Mesendoderm (in vitro differentiated cells): ENCODE measurements at regions not wholly inside any gene's neighbourhood (a gene's known extent, or its start where the extent isn't known, plus 50 kb on each side); places are given as distances from the start of the nearest gene placed in this dataset.

ENCODE experiments used
- DNase-seq: peaks from one replicate; pipeline ENCODE4 v3.0.0; 2013
- H2AK5ac ChIP-seq: 2 replicates; pipeline ENCODE4 v1.6.1; 2013; ENCODE audit warnings: low read length, inconsistent platforms
- H2BK120ac ChIP-seq: 2 replicates; pipeline ENCODE4 v1.6.1; 2013; ENCODE audit warnings: low read depth, mild to moderate bottlenecking, low read length, moderate library complexity, mixed read lengths
- H2BK15ac ChIP-seq: replicated peaks from 2 replicates; pipeline ENCODE4 v1.6.1; 2013; ENCODE audit warnings: low read depth, mild to moderate bottlenecking, moderate library complexity
- H2BK5ac ChIP-seq: 2 replicates; pipeline ENCODE4 v1.6.1; 2013; ENCODE audit warnings: low read length, inconsistent platforms
- H3K18ac ChIP-seq: 2 replicates; pipeline ENCODE4 v1.6.1; 2013; ENCODE audit warnings: mild to moderate bottlenecking, low read length, mixed read lengths
- H3K23ac ChIP-seq: one replicate; pipeline ENCODE4 v1.6.1; 2013; ENCODE audit warnings: low read length
- H3K27ac ChIP-seq: 2 replicates; pipeline ENCODE4 v1.5.1; 2013; ENCODE audit warnings: low read depth, mild to moderate bottlenecking, inconsistent platforms, low read length, moderate library complexity
- H3K27me3 ChIP-seq: 2 replicates; pipeline ENCODE4 v1.6.1; 2013; ENCODE audit warnings: low read length, control low read depth, mild to moderate bottlenecking, inconsistent platforms; ENCODE audit not compliant: insufficient read depth, poor library complexity
- H3K36me3 ChIP-seq: 2 replicates; pipeline ENCODE4 v1.6.1; 2013; ENCODE audit warnings: low read length, inconsistent platforms; ENCODE audit not compliant: control insufficient read depth, insufficient read depth
- H3K4ac ChIP-seq: one replicate; pipeline ENCODE4 v1.6.1; 2013; ENCODE audit warnings: low read depth, mild to moderate bottlenecking, low read length, moderate library complexity
- H3K4me1 ChIP-seq: 2 replicates; pipeline ENCODE4 v1.6.1; 2013; ENCODE audit warnings: low read depth, low read length, inconsistent platforms; ENCODE audit not compliant: control insufficient read depth
- H3K4me2 ChIP-seq: 2 replicates; pipeline ENCODE4 v1.6.1; 2013; ENCODE audit warnings: low read length
- H3K4me3 ChIP-seq: 2 replicates; pipeline ENCODE4 v1.5.1; 2013; ENCODE audit warnings: mild to moderate bottlenecking, low read length
- H3K56ac ChIP-seq: one replicate; pipeline ENCODE4 v1.6.1; 2013; ENCODE audit warnings: low read length
- H3K79me1 ChIP-seq: 2 replicates; pipeline ENCODE4 v1.6.1; 2013; ENCODE audit warnings: low read length, inconsistent platforms
- H3K79me2 ChIP-seq: 2 replicates; pipeline ENCODE4 v1.6.1; 2013; ENCODE audit warnings: mild to moderate bottlenecking, low read length; ENCODE audit not compliant: control insufficient read depth, insufficient read depth
- H3K9ac ChIP-seq: 2 replicates; pipeline ENCODE4 v1.6.1; 2013; ENCODE audit warnings: low read length, inconsistent platforms
- H4K5ac ChIP-seq: one replicate; pipeline ENCODE4 v1.6.1; 2013; ENCODE audit warnings: low read length
- H4K8ac ChIP-seq: one replicate; pipeline ENCODE4 v1.6.1; 2013; ENCODE audit warnings: low read depth, mild to moderate bottlenecking, control low read depth, low read length, moderate library complexity
- WGBS: extraction: QIAGEN DNeasy Blood & Tissue Kit; methylation state at CpG from one replicate; pipeline ENCODE4 v1.1.7; 2013; ENCODE audit warnings: low lambda C conversion rate, missing lambda C conversion rate; ENCODE audit not compliant: insufficient coverage; ENCODE audit errors: extremely low coverage; 5-methylcytosine and 5-hydroxymethylcytosine counted together

DNA sequence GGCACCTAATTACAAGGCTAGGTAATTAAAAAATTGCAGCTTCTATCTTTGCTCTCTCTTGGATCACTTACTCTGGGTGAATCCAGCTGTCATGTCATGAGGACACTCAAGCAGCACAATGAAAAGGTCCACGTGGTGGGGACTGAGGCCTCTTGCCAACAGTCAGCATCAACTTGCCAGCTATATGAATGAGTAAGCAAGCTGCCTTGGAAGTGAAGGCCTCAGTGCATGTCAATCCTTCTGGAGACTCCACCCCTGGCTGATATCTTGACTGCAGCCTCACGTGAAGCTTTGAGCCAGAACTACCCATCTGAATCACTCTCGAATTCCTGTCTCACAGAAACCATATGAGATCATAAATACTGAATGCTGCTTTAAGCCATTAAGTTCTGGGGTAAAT lies 140.5 kb downstream of the SNX18 start:
- H3K79me1 ChIP-seq: no peaks in the 10 kb centered on the region
- no peak overlapping the region for H2BK15ac ChIP-seq
- peak; percentile 45 for DNase-seq
- H3K36me3 ChIP-seq: no peaks in the 10 kb centered on the region
- H3K56ac ChIP-seq: no peak overlapping the region
- H3K18ac ChIP-seq: no peak overlapping the region
- H2BK5ac ChIP-seq: no peak overlapping the region
- H4K5ac ChIP-seq: no peak overlapping the region
- no peak overlapping the region for H3K4me3 ChIP-seq
- H3K4ac ChIP-seq: no peak overlapping the region
- H2AK5ac ChIP-seq: no peak overlapping the region
- H3K27ac ChIP-seq: no peak overlapping the region
- no peaks in the 10 kb centered on the region for H3K27me3 ChIP-seq
- no peaks in the 10 kb centered on the region for H3K79me2 ChIP-seq
- H3K23ac ChIP-seq: no peak overlapping the region
- H2BK120ac ChIP-seq: no peak overlapping the region
- no peaks in the 10 kb centered on the region for H3K4me1 ChIP-seq
- H3K4me2 ChIP-seq: no peak overlapping the region
- H3K9ac ChIP-seq: no peak overlapping the region
- no peak overlapping the region for H4K8ac ChIP-seq
- WGBS: no CpG with 5 or more reads among the region's 3 CpGs

DNA sequence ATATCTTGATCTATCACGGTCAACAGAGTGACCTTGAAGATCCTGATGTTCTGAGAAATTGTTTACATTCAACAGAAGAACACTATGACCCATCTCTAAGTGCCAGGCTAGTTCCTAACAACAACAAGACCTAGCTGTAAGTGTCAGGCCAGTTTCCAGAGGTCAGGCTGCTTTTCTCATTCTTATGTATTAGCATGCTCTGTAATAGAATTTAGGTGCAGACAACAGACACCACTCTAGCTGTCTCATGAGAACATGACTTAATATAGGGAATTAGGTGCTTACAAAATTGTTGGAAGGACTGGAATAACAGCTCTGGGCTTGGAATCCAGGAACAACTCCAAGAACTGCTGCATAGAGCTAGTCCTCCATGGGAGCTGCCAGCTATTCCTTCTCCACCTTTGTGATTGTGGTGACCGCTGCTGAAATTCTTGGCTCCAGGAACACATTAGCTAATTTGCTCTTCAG lies 138.7 kb downstream of the SNX18 start:
- no CpG with 5 or more reads among the region's 2 CpGs for WGBS
- no peak overlapping the region for H2BK120ac ChIP-seq
- no peak overlapping the region for H4K5ac ChIP-seq
- no peak for DNase-seq
- no peak overlapping the region for H3K18ac ChIP-seq
- H3K56ac ChIP-seq: no peak overlapping the region
- no peak overlapping the region for H3K9ac ChIP-seq
- no peak overlapping the region for H3K4ac ChIP-seq
- H3K4me3 ChIP-seq: no peak overlapping the region
- no peak overlapping the region for H2BK15ac ChIP-seq
- no peak overlapping the region for H2AK5ac ChIP-seq
- H3K27me3 ChIP-seq: no peaks in the 10 kb centered on the region
- H3K4me1 ChIP-seq: no peaks in the 10 kb centered on the region
- no peaks in the 10 kb centered on the region for H3K36me3 ChIP-seq
- H3K23ac ChIP-seq: no peak overlapping the region
- H3K4me2 ChIP-seq: no peak overlapping the region
- H3K79me1 ChIP-seq: no peaks in the 10 kb centered on the region
- H4K8ac ChIP-seq: no peak overlapping the region
- no peak overlapping the region for H2BK5ac ChIP-seq
- no peaks in the 10 kb centered on the region for H3K79me2 ChIP-seq
- no peak overlapping the region for H3K27ac ChIP-seq

DNA sequence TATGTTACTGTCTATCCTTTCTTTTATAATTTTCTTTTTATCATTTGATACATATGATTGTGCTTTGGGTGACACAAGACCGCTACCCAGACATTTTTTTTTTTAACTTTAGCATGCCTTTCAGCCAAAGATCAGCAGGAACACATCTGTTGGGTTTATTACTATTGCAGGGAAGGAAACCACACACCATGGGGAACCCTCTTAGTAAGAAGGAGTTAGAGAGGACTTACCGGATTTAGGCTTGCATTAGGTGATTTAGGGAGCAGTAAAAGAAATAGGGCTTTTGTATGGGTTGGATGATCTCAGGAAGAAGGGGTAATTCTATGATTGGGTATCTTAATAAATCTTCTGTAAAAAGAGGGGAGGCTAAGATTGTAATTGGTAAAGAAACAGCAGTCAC lies 138.2 kb downstream of the SNX18 start:
- Histone ChIP-seq H2BK120ac (no peak overlapping the region), H3K4me1 (no peaks in the 10 kb centered on the region), H3K4ac (no peak overlapping the region), H3K79me1 (no peaks in the 10 kb centered on the region), H2AK5ac (no peak overlapping the region), H3K23ac (no peak overlapping the region), H3K4me3 (no peak overlapping the region), H3K18ac (no peak overlapping the region), H3K79me2 (no peaks in the 10 kb centered on the region), H3K56ac (no peak overlapping the region), H2BK15ac (no peak overlapping the region), H3K27me3 (no peaks in the 10 kb centered on the region), H3K27ac (no peak overlapping the region), H4K5ac (no peak overlapping the region), H3K4me2 (no peak overlapping the region), H3K9ac (no peak overlapping the region), H3K36me3 (no peaks in the 10 kb centered on the region), H4K8ac (no peak overlapping the region), H2BK5ac (no peak overlapping the region)
- no CpG with 5 or more reads among the region's 2 CpGs for WGBS
- no peak for DNase-seq

DNA sequence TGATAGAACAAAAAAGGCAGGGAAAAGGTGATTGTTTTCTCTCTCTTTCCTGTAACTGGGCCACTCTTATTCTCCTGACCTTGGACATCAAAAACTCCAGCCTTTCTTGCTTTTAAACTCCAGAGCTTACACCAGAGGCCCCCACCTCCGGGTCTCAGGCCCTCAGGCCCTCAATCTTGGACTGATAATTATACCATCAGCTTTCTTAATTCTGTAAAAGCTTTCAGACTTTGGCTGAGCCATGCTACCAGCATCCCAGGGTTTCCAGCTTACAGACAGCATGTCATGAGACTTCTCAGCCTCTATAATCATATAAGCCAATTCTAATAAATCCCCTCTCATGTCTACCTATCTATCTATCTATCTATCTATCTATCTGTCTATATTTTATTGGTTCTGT lies 137.7 kb downstream of the SNX18 start:
- Histone ChIP-seq H3K79me1 (no peaks in the 10 kb centered on the region), H4K5ac (no peak overlapping the region), H2BK15ac (no peak overlapping the region), H3K56ac (no peak overlapping the region), H2AK5ac (no peak overlapping the region), H3K79me2 (no peaks in the 10 kb centered on the region), H3K4me2 (no peak overlapping the region), H3K23ac (no peak overlapping the region), H4K8ac (no peak overlapping the region), H2BK120ac (no peak overlapping the region), H3K27me3 (no peaks in the 10 kb centered on the region), H3K4me1 (no peaks in the 10 kb centered on the region), H3K9ac (no peak overlapping the region), H3K18ac (no peak overlapping the region), H3K27ac (no peak overlapping the region), H3K36me3 (no peaks in the 10 kb centered on the region), H3K4ac (no peak overlapping the region), H2BK5ac (no peak overlapping the region), H3K4me3 (no peak overlapping the region)
- WGBS: no CpG with 5 or more reads among the region's 1 CpG
- no peak for DNase-seq

DNA sequence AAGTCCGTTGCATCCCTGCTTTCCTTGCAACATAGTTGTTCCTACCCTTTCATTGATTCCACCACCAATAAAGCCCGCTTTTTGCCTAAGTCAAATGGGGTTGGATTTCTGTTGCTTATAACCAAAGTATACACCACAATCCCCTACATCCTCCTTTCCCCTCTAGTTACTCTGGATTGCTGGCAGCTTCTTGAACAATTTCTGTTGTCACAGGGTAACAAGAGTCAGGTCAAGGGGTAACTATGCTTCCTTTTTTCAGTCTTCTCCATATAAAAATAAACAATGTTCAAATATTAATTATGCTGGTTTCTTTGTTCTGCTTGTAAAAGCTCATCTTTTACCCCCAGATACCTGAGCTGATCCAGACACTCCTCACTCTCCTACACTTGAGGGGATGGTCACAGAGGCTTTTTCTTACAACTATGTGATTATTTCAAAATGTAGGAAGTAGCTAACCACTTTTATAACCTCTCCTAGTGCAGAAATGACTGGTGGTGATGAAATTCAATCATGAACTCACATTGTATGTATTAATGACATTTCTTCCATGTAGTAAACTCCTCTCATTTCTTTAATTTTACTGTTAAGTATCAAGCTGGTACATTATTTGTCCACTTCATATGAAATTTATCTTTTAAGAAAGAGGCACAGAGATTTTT lies 136.5 kb downstream of the SNX18 start:
- H3K56ac ChIP-seq: no peak overlapping the region
- no peak overlapping the region for H2AK5ac ChIP-seq
- H3K79me2 ChIP-seq: no peaks in the 10 kb centered on the region
- H3K4me3 ChIP-seq: no peak overlapping the region
- H2BK120ac ChIP-seq: no peak overlapping the region
- H3K27me3 ChIP-seq: no peaks in the 10 kb centered on the region
- no peak overlapping the region for H3K9ac ChIP-seq
- no peaks in the 10 kb centered on the region for H3K36me3 ChIP-seq
- H2BK5ac ChIP-seq: no peak overlapping the region
- no peak overlapping the region for H4K5ac ChIP-seq
- H3K27ac ChIP-seq: no peak overlapping the region
- H3K18ac ChIP-seq: no peak overlapping the region
- no peaks in the 10 kb centered on the region for H3K79me1 ChIP-seq
- H4K8ac ChIP-seq: no peak overlapping the region
- H3K4me2 ChIP-seq: no peak overlapping the region
- H3K4me1 ChIP-seq: no peaks in the 10 kb centered on the region
- no peak for DNase-seq
- H3K23ac ChIP-seq: no peak overlapping the region
- no CpG with 5 or more reads among the region's 2 CpGs for WGBS
- H3K4ac ChIP-seq: no peak overlapping the region
- no peak overlapping the region for H2BK15ac ChIP-seq

- no peak for DNase-seq
- H2BK120ac ChIP-seq: no peak overlapping the region
Observed at GRCh38 chr5:54651482-54652076, 134.0 kb downstream of the SNX18 start.

More at GRCh38 chr5:54651482-54652076, 134.0 kb downstream of the SNX18 start:
- Histone ChIP-seq H2BK5ac (no peak overlapping the region), H2AK5ac (no peak overlapping the region), H3K27ac (no peak overlapping the region), H2BK15ac (no peak overlapping the region), H4K8ac (no peak overlapping the region), H3K4me2 (no peak overlapping the region), H3K4ac (no peak overlapping the region), H3K36me3 (no peaks in the 10 kb centered on the region), H3K79me2 (no peaks in the 10 kb centered on the region), H4K5ac (no peak overlapping the region), H3K4me3 (no peak overlapping the region), H3K79me1 (no peaks in the 10 kb centered on the region), H3K23ac (no peak overlapping the region), H3K56ac (no peak overlapping the region), H3K9ac (no peak overlapping the region), H3K18ac (peak overlapping the region; percentile 3), H3K4me1 (peaks cover 1% of the 10 kb centered on the region), H3K27me3 (no peaks in the 10 kb centered on the region)
- WGBS: no CpG with 5 or more reads among the region's 6 CpGs
